ENCODE measurements at regions not wholly inside any gene's neighbourhood (a gene's known extent, or its start where the extent isn't known, plus 50 kb on each side); places are given as distances from the start of the nearest gene placed in this dataset.

- peak; percentile 75 for DNase-seq (ENCODE audit: low spot score)
These were observed 192.8 kb downstream of the LY86 start for GRCh38 chr6:6781172-6781872.

GRCh38 chr6:6781873-6782227 is 193.3 kb downstream of the LY86 start:
- peak; percentile 70 for DNase-seq (ENCODE audit: low spot score)

- DNase-seq (ENCODE audit: low spot score) = no peak
These were observed 195.2 kb downstream of the LY86 start for GRCh38 chr6:6783721-6784120.

- DNase-seq (ENCODE audit: low spot score) = no peak
These were observed 196.1 kb downstream of the LY86 start for GRCh38 chr6:6784514-6785162.

- peak; percentile 40 for DNase-seq (ENCODE audit: low spot score)
These were observed 196.6 kb downstream of the LY86 start for GRCh38 chr6:6785163-6785521.

- DNase-seq (ENCODE audit: low spot score) = no peak
These were observed 200.0 kb downstream of the LY86 start for GRCh38 chr6:6788394-6789032.

GRCh38 chr6:6790393-6790792 is 201.9 kb downstream of the LY86 start:
- DNase-seq (ENCODE audit: low spot score) = no peak

- no peak for DNase-seq (ENCODE audit: low spot score)
These were observed 202.4 kb downstream of the LY86 start for GRCh38 chr6:6790891-6791290.

GRCh38 chr6:6793388-6794250 is 205.1 kb downstream of the LY86 start:
- no peak for DNase-seq (ENCODE audit: low spot score)

- no peak for DNase-seq (ENCODE audit: low spot score)
These were observed 206.9 kb downstream of the LY86 start for GRCh38 chr6:6795393-6795792.

- no peak for DNase-seq (ENCODE audit: low spot score)
These were observed 208.3 kb downstream of the LY86 start for GRCh38 chr6:6796818-6797217.

GRCh38 chr6:6798448-6798860 is 209.9 kb downstream of the LY86 start:
- DNase-seq (ENCODE audit: low spot score) = no peak

GRCh38 chr6:6801005-6801335 is 212.4 kb downstream of the LY86 start:
- no peak for DNase-seq (ENCODE audit: low spot score)

- DNase-seq (ENCODE audit: low spot score) = no peak
These were observed 213.2 kb downstream of the LY86 start for GRCh38 chr6:6801635-6802218.

- peak; percentile 51 for DNase-seq (ENCODE audit: low spot score)
These were observed 214.9 kb downstream of the LY86 start for GRCh38 chr6:6803180-6803977.

GRCh38 chr6:6804843-6805615 is 216.5 kb downstream of the LY86 start:
- DNase-seq (ENCODE audit: low spot score) = no peak

- peak; percentile 29 for DNase-seq (ENCODE audit: low spot score)
These were observed 218.5 kb downstream of the LY86 start for GRCh38 chr6:6806844-6807518.

GRCh38 chr6:6808343-6808742 is 219.8 kb downstream of the LY86 start:
- DNase-seq (ENCODE audit: low spot score) = no peak

- no peak for DNase-seq (ENCODE audit: low spot score)
These were observed 220.4 kb downstream of the LY86 start for GRCh38 chr6:6808915-6809314.

- DNase-seq (ENCODE audit: low spot score) = no peak
These were observed 222.2 kb downstream of the LY86 start for GRCh38 chr6:6810727-6811126.

Measured in umbilical cord (tissue), 1 donor.